Stromal cell of bone marrow (primary cell): ENCODE measurements at regions not wholly inside any gene's neighbourhood (a gene's known extent, or its start where the extent isn't known, plus 50 kb on each side); places are given as distances from the start of the nearest gene placed in this dataset.

Experiments
- DNase-seq: peaks from one replicate; pipeline ENCODE4 v3.0.0-alpha.2; 2012; ENCODE audit warnings: low read depth

GRCh38 chr13:62299988-62300387 is 884.3 kb upstream of the PCDH20 start:
- DNase-seq: no peak

DNA sequence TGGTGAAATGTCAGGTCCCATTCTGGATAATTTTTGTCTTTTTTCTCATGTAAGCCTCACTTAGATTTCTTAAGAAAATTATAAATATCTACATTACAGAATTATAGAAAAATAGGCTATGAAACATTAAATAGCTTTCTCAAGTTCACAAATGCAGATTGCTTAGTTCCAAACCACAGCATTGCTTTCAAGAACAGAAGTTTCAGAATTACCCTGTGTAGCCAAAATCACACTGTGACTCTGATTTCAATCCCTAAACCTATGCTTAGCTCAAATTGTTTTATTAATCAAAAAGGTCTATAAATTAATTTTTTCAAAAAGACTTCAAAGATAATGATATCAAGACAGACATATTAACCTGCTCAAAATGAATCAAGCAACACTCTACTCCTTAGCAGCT is 881.2 kb upstream of the PCDH20 start:
- DNase-seq: no peak

DNA sequence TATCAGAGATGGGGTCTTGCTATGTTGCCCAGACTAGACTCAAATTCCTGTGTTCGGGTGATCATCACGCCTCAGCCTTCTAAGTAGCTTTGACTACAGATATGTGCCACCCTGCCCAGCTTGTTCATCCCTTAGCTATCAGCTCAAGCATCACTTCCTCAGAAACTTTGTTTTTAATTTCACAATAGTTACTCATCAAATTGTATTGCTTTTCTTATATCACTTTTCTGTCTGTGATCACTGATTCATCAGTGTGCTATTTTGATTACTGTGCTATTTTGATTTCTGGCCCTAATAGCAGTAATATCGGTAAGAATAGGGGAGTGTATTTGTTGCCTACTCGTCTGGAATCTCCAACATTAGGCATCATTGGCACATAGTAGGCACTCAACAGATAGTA is 878.6 kb upstream of the PCDH20 start:
- DNase-seq: no peak

- DNase-seq: no peak
Observed at GRCh38 chr13:62292714-62293480, 877.2 kb upstream of the PCDH20 start.

- DNase-seq: no peak
Observed at GRCh38 chr13:62290542-62290941, 874.9 kb upstream of the PCDH20 start.

DNA sequence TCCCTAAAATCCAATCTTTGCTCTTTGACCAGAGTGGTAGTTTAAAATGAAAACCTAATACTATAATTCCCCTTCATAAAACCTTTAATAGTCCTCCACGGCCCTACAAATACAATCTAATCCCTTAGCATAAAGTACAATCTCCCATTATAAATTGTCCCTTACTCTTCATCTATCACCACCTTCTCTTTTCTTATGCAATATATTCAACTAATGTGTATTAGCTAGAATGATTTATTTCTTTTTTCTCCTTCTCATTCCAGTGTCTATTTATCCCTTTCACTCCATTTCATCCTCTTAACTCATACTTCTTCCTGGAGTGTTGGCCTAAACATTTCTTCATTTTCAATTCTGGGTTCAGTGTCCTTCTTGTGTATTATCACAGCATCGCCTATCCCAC is 872.1 kb upstream of the PCDH20 start:
- no peak for DNase-seq

DNA sequence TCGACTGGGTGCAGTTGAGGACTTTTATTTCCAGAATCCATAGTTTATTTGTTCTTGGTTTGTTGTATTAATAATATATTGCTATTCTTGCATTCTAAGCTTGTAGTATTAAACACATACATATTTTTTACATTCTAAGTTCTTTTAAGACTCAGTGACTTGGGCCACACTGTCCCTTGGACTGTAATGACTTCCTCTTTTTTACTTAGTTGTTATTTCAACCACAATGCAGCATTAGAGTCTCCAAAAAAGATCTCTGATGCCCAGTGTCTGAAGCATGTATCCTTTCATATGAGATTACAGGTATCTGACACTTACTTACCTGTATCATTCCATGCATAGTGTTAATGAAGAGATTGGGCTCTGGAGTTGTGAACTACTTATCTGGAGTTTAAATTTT is 864.9 kb upstream of the PCDH20 start:
- no peak for DNase-seq

GRCh38 chr13:62278271-62278670 is 862.6 kb upstream of the PCDH20 start:
- DNase-seq: no peak

DNA sequence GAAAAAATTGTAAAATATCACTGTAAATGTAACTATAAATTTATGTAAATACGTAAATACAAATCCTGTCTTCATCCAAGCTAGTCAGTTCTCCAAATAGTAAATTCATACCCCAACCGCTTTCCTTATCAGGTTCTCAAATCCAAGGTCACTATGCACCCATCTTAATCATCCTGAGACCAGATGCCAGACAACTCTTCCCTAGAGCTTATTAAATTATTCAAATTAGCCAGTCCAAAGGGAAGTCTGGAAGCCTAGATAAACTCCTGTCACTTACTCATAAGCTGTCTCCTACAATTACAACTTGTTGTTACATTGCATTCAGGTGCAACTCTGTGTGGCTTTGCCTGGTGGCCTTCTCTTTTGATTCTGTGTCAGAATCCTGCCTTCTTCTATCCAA is 836.1 kb upstream of the PCDH20 start:
- no peak for DNase-seq

GRCh38 chr13:62250501-62251201 is 835.0 kb upstream of the PCDH20 start:
- DNase-seq: no peak

- no peak for DNase-seq
Observed at GRCh38 chr13:62246581-62246980, 830.9 kb upstream of the PCDH20 start.

- no peak for DNase-seq
Observed at GRCh38 chr13:62243106-62243505, 827.5 kb upstream of the PCDH20 start.

- DNase-seq: no peak
Observed at GRCh38 chr13:62234780-62235440, 819.3 kb upstream of the PCDH20 start.

- no peak for DNase-seq
Observed at GRCh38 chr13:62210951-62211350, 795.3 kb upstream of the PCDH20 start.

GRCh38 chr13:62209529-62209928 is 793.9 kb upstream of the PCDH20 start:
- DNase-seq: no peak

DNA sequence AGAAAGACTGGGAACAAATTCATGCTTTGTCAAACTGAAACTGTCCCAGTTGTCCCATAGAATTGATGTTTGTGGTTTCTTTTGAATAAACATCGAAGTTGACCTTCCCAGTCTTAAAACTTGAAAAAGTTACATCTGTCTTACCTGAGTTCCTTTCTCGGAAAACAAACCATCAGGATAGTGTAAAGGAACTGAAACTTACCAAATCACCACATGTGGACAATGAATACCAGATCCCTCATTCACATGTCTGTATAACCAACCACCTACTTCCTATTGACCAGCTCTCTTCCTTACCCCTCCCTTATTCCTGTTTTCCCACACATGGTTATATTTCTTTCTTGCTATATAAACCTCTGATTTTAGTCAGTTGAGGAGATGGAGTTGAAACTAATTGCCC is 791.7 kb upstream of the PCDH20 start:
- no peak for DNase-seq

- DNase-seq: no peak
Observed at GRCh38 chr13:62206165-62206564, 790.5 kb upstream of the PCDH20 start.

- no peak for DNase-seq
Observed at GRCh38 chr13:62205273-62205672, 789.6 kb upstream of the PCDH20 start.

DNA sequence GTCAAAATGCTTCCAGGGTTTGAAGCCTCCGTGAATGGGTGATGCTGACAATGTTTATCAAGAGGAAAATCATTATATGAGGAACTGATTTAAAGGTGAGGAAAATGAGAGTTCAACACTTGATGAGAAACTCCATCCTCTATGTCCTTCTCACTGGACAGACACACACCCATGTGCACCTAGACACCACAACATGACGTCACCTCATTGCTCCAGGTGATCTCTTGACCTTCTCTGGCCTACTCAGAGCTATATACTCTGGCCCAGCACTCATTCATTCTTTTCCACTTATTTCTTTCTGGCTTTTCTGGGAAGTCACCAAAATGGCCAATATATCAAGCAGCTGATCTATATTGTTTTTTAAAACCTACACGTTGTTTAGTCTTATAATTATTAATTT is 778.7 kb upstream of the PCDH20 start:
- DNase-seq: no peak

GRCh38 chr13:62193919-62194318 is 778.3 kb upstream of the PCDH20 start:
- DNase-seq: no peak

DNA sequence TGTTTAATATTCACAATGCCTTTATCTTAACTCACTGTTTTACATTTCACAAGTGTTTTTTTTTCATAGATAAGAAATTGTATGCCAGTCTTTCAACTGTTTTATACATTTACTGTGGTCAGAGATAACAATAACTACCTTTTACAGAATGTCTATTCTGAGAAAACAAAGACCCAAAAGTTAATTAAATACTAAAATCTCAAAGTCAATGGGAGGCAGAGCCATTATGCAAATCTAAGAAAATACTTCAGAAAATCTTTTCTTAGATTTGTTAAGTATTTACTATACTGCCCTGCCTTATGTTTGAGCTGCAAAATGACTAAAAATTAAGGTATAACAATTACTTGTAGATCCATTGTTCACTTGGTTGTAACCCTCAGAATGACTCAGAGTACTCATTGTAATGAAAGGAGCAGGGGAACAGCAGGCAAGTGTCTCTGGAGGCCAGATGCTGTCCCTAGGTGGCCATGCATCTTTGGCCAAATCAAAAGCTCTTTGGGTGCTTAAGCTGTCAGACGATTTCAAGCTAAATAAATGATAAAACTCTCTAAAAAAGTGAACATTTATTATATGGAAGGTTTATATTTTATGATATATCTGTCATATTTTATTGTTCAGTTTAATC is 770.1 kb upstream of the PCDH20 start:
- DNase-seq: no peak

GRCh38 chr13:62176051-62176450 is 760.4 kb upstream of the PCDH20 start:
- no peak for DNase-seq

- DNase-seq: no peak
Observed at GRCh38 chr13:62173958-62174357, 758.3 kb upstream of the PCDH20 start.
